ENCODE measurements at regions not wholly inside any gene's neighbourhood (a gene's known extent, or its start where the extent isn't known, plus 50 kb on each side); places are given as distances from the start of the nearest gene placed in this dataset.

DNA sequence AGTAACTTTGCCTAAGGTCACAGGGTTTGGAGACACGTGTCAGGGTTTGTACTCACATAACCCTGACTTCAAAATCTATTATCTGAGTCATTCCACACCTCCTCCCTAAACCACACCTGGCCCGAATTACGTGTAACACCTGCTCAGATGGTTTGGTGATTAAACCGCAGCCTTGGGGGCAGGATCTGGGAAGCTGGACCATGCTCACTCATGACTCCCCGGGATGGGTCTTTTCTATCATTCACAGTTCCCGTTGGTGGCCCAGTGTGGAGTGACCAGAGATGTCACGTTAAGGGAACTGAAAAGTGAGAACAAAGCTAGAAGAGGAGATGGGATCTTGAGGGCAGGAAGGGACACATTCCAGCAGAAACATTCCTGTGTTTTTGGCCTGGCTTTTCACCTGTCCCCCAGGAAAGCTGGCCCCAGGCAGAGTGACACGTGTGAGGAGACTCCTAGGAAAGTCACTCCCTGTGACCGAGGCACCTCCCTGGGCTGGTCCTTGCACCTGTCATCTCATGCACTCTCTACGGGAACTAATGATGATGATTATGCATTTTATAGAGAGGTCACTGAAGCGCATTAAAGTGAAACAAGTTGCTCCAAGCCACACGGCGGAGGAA, 75.4 kb upstream of the POMGNT2 start:
- H3K4me3 Mint-ChIP-seq (ENCODE audit: unreplicated experiment), result no peak overlapping the region
- no peaks in the 10 kb centered on the region for H3K36me3 Mint-ChIP-seq (ENCODE audit: insufficient read depth, unreplicated experiment)
- H3K9me3 Mint-ChIP-seq (ENCODE audit: unreplicated experiment), result no peaks in the 10 kb centered on the region
- H3K4me3 ChIP-seq (ENCODE audit: low read depth, low read length), result no peak overlapping the region
- H3K27ac Mint-ChIP-seq (ENCODE audit: unreplicated experiment), result no peak overlapping the region
- POLR2A ChIA-PET, result no interaction called here
- H3K27me3 Mint-ChIP-seq (ENCODE audit: insufficient read depth, unreplicated experiment), result peaks cover 2% of the 10 kb centered on the region
- CTCF ChIA-PET, result no interaction called here
- H3K4me1 Mint-ChIP-seq (ENCODE audit: low read depth, unreplicated experiment), result peaks cover 4% of the 10 kb centered on the region
- no TSS peak for BruUV-seq (replicated peaks)
- H3K36me3 ChIP-seq (ENCODE audit: control insufficient read depth, insufficient read depth, low read length), result no peaks in the 10 kb centered on the region
- no peaks in the 10 kb centered on the region for H3K27me3 ChIP-seq (replicated peaks; ENCODE audit: control insufficient read depth, insufficient read depth, low read length)
- intact Hi-C loops (cut with micrococcal nuclease; ENCODE audit: unreplicated experiment), result no loop called here
- peak in 1 of 2 experiments; percentile 10 for DNase-seq
- peaks cover 25% of the 10 kb centered on the region for H3K4me1 ChIP-seq
- TF ChIP-seq, protein P1, sequence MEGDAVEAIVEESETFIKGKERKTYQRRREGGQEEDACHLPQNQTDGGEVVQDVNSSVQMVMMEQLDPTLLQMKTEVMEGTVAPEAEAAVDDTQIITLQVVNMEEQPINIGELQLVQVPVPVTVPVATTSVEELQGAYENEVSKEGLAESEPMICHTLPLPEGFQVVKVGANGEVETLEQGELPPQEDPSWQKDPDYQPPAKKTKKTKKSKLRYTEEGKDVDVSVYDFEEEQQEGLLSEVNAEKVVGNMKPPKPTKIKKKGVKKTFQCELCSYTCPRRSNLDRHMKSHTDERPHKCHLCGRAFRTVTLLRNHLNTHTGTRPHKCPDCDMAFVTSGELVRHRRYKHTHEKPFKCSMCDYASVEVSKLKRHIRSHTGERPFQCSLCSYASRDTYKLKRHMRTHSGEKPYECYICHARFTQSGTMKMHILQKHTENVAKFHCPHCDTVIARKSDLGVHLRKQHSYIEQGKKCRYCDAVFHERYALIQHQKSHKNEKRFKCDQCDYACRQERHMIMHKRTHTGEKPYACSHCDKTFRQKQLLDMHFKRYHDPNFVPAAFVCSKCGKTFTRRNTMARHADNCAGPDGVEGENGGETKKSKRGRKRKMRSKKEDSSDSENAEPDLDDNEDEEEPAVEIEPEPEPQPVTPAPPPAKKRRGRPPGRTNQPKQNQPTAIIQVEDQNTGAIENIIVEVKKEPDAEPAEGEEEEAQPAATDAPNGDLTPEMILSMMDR (IDR thresholded peaks at IDR 0.05; ENCODE audit: insufficient read depth in 1 of 2, low read depth in 1 of 2, low read length in 1 of 2, severe bottlenecking in 1 of 2, unreplicated experiment in 1 of 2), result no peak
- no peaks in the 10 kb centered on the region for H3K9me3 ChIP-seq

DNA sequence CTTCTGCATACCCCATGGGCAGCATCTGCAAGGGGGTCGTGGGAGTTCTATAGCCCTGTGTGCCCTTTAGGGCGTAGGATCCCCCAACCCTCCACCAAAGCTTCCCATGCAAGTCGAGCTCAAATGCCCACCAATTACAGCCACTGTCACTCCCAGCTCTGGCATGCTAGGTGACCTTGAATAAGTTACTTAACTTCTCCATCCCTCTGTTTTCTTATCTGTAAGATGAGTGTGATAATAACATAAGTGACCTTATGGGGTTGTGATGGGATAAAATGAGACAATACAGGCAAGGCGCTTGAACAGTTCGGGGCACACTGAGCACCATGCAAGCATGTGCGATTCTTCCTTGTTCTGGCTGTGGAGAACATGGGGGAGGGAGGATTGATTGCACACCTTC, 74.8 kb upstream of the POMGNT2 start:
- Histone ChIP-seq H3K9me3 (no peaks in the 10 kb centered on the region), H3K27me3 (replicated peaks; ENCODE audit: control insufficient read depth, insufficient read depth, low read length) (no peaks in the 10 kb centered on the region), H3K4me1 (peaks cover 25% of the 10 kb centered on the region), H3K4me3 (ENCODE audit: low read depth, low read length) (no peak overlapping the region), H3K36me3 (ENCODE audit: control insufficient read depth, insufficient read depth, low read length) (no peaks in the 10 kb centered on the region)
- H3K27ac Mint-ChIP-seq (ENCODE audit: unreplicated experiment), result no peak overlapping the region
- H3K4me1 Mint-ChIP-seq (ENCODE audit: low read depth, unreplicated experiment), result peaks cover 4% of the 10 kb centered on the region
- ChIA-PET CTCF (no interaction called here), POLR2A (no interaction called here)
- no peaks in the 10 kb centered on the region for H3K9me3 Mint-ChIP-seq (ENCODE audit: unreplicated experiment)
- DNase-seq, result no peak
- intact Hi-C loops (cut with micrococcal nuclease; ENCODE audit: unreplicated experiment), result no loop called here
- H3K27me3 Mint-ChIP-seq (ENCODE audit: insufficient read depth, unreplicated experiment), result peaks cover 2% of the 10 kb centered on the region
- TF ChIP-seq, protein P1 (IDR thresholded peaks at IDR 0.05; ENCODE audit: insufficient read depth in 1 of 2, low read depth in 1 of 2, low read length in 1 of 2, severe bottlenecking in 1 of 2, unreplicated experiment in 1 of 2), result no peak
- no peaks in the 10 kb centered on the region for H3K36me3 Mint-ChIP-seq (ENCODE audit: insufficient read depth, unreplicated experiment)
- no peak overlapping the region for H3K4me3 Mint-ChIP-seq (ENCODE audit: unreplicated experiment)
- no TSS peak for BruUV-seq (replicated peaks)

DNA sequence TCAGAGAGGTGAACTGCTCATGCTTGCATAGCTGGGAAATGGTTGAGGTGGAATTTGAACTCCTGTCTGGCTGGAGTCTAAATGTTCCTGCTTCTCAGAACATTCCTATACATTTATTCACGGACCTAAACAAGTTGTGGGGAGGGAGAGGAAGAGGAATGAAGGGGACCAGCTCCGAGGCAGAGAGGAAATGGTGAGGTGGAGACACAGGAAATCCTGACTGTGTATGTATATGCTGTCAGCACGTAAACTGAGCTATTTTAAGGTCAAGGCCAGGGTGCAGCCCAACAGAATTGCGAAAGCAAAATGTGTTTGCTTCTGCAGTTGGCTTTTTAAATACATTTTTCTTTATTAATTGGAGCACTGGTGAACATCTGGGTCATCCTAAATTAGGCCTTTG, 74.1 kb upstream of the POMGNT2 start:
- TF ChIP-seq, protein P1 (IDR thresholded peaks at IDR 0.05; ENCODE audit: insufficient read depth in 1 of 2, low read depth in 1 of 2, low read length in 1 of 2, severe bottlenecking in 1 of 2, unreplicated experiment in 1 of 2), result no peak
- intact Hi-C loops (cut with micrococcal nuclease; ENCODE audit: unreplicated experiment), result no loop called here
- no peak for DNase-seq
- no peaks in the 10 kb centered on the region for H3K27me3 ChIP-seq (replicated peaks; ENCODE audit: control insufficient read depth, insufficient read depth, low read length)
- H3K9me3 ChIP-seq, result no peaks in the 10 kb centered on the region
- peaks cover 25% of the 10 kb centered on the region for H3K4me1 ChIP-seq
- no peak overlapping the region for H3K4me3 ChIP-seq (ENCODE audit: low read depth, low read length)
- Mint-ChIP-seq H3K4me1 (ENCODE audit: low read depth, unreplicated experiment) (peaks cover 4% of the 10 kb centered on the region), H3K36me3 (ENCODE audit: insufficient read depth, unreplicated experiment) (no peaks in the 10 kb centered on the region), H3K27me3 (ENCODE audit: insufficient read depth, unreplicated experiment) (peaks cover 2% of the 10 kb centered on the region), H3K9me3 (ENCODE audit: unreplicated experiment) (no peaks in the 10 kb centered on the region), H3K27ac (ENCODE audit: unreplicated experiment) (no peak overlapping the region), H3K4me3 (ENCODE audit: unreplicated experiment) (no peak overlapping the region)
- H3K36me3 ChIP-seq (ENCODE audit: control insufficient read depth, insufficient read depth, low read length), result no peaks in the 10 kb centered on the region
- POLR2A ChIA-PET, result no interaction called here
- no TSS peak for BruUV-seq (replicated peaks)
- CTCF ChIA-PET, result no interaction called here
